DMS114 treated with DMSO at 0.1 percent for 48 hours (cell line): ENCODE measurements at regions not wholly inside any gene's neighbourhood (a gene's known extent, or its start where the extent isn't known, plus 50 kb on each side); places are given as distances from the start of the nearest gene placed in this dataset.

Source experiments
- DNase-seq: peaks from one replicate; lab custom pipeline; 2025; ENCODE audit not compliant: unreplicated experiment; lab: John Stamatoyannopoulos, UW

DNA sequence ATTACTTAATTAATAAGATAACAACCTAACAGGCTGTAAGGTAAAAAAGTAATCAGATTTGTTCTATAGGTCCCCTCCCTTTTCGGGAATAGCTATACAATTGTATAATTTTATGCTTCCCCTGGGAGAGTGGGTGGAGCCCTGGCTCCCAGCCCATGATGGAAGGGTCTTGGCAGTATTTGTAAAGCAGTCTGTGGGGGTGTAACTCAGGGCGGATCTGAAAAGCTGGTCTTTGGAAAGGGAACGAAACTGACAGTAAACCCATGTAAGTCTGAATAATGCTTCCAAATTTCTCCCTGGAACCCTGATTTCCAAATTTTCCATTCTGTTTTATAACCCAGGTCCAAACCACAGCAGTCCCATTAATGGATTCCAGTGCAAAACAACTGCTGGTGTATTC, 110.4 kb downstream of the DAD1 start:
- no peak for DNase-seq

DNA sequence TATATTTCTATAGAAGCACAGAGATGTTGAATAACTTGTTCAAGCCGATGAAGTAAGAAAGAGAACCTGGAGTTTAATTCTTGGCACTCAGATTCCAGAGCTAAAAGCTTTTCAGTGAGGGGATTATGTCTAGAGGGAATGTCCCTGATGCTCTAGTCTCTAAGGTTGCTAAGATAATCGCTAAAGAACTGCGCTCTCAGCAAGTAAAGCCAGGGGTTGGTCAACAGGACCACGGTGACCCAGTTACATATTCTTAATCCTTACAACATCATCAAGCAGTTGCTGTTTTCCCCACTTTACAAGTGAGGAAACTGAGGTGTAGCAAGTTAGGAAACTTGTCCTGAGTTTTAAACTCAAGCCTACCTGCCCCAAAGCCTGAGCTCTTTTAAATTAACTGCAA, 110.8 kb downstream of the DAD1 start:
- no peak for DNase-seq

DNA sequence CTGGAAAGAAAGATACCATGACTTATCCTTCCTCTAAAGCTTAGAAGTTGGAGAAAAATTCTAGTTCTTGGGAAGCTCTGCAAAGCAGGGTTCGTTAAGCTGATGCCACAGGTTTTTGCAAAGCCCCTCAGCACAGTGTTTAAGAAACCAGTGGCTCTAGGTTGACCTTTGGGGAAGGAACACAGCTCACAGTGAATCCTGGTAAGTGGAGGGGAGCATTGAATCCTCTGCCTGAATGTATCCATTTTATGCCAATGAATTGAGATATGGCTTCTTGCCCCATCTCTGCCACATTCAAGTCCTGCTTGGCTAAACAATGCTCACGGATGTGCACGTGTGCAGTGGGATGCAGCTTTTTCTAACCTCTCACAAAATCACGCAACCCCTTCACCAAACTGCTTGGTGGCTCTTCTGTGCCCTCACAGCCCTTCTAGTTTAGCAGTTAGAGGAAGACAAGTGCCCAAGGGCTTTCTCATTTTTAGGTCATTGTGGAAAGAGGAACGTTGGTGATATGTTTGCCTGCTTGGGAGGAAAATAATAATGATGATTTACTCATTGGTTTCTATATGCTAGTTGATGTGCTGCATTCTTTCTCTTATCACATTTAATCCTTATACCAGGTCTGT, 111.3 kb downstream of the DAD1 start:
- DNase-seq: no peak

DNA sequence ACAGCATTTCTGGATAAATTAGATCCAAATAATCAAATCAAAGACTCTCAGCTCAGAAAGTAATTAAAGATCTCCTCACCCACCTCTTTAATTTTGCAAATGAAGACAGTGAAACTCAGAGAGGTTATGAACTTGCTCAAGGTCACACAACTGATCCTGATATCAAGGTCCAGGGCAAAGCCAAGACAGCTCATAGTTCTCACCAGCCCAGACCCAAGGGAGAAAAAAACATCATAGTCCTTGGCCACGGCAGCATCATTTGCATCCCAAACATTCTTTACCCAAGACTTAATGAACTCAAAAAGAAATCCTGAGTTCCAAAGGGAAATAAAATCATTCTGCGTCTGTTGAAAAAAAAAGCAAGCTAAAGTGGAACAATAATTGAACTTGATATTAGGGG, 112.1 kb downstream of the DAD1 start:
- DNase-seq: no peak

DNA sequence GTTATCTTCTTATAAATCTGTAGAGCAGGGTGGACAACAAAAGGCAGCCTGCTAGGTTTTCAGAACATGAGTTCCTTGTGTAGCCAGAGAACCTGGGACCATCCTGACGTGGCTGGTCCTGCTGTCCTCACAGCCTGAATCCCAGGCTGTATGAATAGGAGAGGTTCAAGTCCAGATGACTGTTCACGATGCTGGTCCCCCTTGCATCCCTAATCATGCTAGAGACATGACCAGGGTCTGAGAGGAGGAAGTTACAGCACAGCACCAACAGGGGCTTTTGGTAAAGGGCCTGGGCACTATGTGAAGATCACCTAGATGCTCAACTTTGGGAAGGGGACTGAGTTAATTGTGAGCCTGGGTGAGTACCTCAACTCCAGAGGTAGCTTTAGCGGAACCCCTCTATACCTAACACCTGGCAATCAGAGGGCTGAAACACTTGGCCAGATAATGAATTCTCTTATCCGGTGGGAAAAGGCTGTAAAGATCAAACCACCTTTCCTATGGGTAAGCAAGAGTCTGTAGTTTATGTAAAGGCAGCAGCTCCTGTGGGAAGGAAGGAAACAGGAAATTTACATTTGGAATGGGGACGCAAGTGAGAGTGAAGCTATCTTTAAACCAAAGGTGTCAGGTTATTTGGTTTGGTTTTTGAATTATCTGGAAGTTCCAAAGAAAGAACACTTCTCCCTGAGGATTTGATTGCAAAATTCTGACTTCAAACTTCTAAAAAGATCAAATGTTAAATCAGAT, 112.8 kb downstream of the DAD1 start:
- DNase-seq: no peak

DNA sequence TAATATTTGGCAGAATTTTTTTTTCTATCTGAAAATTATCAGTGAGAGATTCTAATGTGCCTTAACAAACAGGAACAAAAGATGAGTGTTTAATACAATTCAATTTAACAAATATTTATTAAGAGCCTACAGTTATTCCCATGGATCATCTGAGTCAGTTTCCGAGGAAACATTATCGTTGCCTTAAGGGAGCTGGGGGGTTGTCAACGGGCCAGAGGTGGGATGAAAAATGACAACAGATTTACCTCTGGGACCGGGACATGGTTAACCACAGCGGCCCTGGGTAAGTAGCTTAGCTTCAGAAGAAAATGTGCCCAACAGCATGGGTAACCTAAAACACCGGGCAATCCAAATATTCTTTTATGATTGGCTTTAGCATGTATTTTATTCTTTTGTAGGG, 113.6 kb downstream of the DAD1 start:
- no peak for DNase-seq

DNA sequence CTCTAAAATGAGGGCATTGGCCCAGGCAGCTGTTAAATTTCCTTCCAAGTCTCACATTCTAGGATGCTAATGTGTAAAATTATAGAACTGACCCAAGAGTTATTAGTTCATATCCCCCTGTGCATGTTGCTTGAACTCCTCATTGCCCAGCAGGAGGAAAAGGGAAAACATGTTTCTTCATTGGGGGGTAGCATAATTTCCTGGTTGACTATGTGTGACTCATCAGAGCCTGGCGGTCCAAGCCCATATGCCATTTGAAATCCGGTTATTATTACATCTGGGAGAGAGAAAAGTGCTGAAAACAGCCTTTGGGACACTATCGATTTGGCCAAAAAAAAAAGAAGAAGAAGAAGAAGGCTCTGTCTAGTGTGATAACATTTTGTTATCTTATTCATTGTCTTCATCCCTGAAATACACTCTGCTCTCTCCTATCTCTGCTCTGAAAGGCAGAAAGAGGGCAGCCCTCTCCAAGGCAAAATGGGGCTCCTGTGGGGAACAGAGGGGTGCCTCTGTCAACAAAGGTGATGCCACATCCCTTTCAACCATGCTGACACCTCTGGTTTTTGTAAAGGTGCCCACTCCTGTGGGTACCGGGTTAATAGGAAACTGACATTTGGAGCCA, 114.2 kb downstream of the DAD1 start:
- DNase-seq: no peak

DNA sequence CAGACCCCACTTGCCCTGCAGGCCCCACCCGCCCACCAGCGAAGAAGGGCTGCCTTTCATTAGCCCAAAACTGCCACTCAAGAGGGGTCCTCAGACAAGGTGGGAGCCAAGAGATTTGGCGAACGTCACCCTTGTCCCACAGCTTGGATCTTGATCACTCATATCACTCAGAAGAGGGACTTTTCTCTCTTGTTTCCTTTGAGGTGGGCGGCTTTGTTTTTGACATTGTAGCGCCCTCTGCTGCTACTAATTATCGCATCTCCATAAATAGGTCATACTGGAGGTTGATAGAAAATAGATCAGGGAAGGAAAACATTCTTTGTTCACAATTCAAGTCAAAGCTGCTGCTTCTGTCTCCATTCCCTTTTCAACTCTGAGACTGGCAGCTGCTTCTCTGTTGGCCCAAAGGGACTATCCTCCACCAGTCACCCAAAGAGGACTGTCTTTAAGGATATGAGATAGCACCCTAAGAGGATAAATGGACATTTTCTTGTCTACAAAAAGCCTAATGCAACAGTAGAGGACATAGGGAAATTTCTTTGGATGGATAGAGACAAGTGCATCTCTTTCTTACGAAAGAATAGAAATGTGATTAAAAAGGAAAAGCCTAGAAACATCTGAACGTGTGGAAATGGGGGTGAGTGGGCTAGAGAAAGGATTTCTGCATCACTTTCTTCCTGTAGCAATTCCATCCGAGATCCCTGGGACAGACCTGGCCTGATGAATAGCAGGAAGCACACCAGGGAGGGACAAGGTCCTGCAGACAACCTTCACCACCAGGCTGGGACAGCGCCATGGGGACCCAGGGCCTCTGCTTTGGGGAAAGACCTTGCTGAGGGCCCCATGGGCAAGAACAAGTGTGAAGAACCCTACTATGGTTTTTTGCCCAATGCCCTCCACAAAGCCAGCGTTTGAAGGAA, 115.8 kb downstream of the DAD1 start:
- peak; percentile 1 for DNase-seq

DNA sequence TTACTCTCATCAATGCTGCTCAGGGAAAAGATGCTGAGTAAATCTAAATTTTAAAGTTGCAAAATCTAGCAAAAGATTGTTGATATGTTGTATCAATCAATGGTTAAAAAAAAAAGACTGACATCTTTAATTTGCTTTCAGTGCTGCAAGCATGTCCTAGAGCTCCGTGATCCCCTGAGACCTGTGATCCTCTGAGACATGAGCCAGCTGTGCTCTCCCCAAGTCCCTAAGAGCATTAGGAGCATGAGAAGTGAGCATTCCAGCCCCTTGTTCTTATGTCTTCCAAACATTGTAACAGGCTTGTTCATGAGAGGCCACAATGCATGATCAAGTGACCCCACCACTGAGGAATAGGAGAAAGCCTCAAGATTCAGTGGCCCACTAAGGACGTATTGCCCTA, 116.6 kb downstream of the DAD1 start:
- DNase-seq: no peak

DNA sequence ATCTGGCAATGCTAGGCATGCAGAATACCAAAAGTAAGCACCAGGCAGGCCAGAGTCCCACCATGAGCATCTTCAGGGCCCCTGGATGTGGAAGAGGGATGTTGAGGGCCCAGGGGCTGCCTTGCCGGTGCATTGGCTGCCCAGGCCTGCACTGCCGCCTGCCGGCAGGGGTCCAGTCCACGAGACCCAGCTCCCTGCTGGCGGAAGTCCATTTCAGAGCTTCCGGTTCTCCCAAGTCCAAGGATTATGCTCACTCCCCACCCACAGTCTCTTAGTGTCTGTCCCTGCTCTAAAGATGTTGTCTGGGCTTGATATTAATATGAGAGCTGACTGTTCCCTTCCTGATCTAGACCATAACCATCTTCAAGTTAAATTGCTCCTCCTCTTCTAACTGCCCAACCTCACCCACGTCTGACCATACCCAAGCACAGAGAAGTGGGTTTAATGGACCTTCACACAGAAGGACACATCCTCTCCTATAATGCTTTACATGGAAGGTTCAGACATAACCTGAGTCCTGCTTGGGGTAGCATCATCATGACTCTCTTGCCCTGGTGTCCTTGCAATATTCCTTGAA, 117.4 kb downstream of the DAD1 start:
- DNase-seq: no peak

DNA sequence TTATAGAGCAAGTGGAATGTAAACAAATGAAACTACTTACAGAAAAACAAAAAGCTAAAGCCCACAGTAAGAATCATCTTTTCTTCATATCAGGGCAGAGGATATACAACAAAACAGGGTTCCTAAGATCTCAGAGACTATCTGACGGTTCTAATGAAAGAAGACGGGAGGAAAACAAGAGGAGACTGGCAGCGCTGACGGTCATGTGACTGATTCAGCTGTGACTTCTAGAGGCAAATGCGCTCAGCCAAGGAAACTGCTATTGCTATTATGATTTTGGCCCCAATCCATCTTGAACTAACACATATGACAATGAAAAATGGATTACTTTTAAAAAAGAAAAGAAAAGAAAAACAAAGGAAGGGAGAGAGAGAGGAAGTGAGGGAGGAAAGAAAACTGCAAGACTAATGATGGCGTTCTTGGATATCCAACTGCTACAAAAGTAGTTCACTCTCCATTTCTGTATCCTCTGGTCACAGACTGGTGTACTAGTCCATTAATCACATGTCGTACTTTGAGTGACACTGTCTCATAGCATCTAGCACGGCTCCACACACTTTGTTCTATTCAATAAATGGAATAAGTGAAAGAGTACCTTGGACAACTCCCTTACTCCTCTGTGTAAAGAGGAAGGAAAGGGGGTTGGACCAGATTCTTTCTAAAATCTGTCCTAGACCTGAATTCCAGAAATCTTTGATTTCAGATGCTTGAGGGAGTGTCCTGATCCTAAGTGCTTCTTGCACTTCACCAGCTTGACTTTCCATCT, 119.3 kb downstream of the DAD1 start:
- no peak for DNase-seq

DNA sequence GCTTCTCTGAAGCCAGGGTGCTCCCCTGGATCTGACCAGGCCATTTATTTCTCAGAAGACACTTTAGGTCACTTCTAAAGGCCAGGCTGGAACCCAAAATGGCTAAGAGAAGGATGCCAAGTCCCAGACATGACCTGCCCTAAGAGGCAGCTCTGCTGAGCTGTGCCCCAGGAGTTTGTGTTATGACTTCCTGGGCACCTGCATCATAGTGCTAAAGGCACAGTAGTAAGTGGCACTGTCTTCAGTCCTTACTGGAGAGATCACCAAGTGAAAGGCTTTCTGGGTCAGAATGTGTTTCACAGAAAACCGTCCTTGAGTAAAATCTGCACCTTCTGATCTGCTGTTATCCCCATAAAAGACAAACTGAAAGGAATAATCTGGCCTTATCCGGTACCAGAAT, 120.2 kb downstream of the DAD1 start:
- no peak for DNase-seq

DNA sequence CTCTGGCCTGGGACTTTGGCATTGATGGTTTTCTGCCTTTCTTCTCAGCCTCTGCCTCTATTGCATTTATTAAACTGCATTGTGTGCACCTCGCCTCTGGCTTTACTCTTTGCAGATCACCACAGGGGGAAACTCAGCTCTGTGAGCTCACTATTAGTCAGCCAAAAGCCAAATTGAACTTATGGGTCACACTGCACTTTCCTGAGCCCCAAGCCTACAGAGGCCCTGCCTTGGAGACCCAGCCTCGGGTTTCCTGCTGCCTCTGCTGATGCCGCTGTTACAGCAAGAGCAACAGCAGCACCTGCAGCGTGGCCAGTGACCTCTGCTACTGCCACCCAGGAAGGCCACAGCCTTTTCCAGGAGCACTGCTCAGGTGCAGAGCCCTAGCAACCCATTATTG, 122.5 kb downstream of the DAD1 start:
- no peak for DNase-seq

DNA sequence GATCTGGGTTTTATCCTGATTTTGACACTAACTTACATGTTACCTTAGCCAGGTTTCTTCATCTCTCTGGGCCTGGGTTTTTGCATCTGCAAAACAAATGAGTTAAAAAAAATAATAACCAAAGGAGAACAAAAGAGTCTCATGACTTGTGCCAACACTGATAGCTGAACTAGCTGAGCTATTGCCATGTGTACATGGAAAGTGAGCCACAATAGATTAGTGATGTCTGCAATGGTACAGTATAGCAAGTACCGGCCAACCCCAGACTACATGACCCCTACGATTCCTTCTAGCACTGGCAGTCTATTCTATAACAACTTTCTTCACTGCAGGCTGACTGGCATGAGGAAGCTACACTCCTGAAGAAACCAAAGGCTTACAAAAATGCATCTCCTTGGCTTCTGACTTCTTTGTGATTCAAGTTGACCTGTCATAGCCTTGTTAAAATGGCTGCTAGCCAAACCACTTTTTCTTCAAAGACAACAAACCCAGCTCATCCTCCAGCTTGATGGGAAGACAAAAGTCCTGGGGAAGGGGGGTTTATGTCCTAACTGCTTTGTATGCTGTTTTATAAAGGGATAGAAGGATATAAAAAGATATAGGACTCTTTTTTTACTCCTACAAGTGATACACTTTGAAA, 123.7 kb downstream of the DAD1 start:
- no peak for DNase-seq

DNA sequence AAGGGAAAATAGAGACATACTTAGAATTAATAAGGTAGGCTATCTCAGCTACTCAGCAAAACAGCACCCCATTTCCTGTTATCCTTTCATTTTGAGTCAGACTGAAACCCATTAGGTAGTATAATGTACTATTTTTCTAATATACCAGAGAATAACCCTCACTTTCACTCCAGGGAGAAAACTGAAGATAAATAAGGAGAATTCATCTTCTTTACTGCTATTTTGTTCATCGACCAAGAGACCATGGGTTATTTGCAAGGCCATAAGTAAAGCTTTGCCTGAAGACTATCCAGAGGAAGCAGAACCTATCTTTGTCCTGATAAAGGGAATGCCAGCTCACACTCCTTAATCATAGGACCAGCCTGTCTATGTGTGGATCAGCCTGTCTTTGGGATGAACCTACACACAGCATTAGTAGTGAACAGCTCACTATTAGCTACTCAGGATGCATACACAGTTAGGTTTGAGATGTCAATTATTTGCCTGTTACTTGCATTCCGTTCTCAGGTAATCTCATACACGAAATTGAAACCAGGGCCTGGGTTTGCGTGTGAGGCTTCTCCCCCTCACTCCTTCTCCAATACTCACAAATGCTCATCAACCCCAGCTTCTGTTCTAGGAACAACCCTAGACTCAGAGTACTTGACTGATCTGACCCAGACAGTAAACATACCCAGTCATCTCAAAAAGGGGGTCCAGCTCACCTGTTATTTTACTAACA, 124.4 kb downstream of the DAD1 start:
- no peak for DNase-seq

DNA sequence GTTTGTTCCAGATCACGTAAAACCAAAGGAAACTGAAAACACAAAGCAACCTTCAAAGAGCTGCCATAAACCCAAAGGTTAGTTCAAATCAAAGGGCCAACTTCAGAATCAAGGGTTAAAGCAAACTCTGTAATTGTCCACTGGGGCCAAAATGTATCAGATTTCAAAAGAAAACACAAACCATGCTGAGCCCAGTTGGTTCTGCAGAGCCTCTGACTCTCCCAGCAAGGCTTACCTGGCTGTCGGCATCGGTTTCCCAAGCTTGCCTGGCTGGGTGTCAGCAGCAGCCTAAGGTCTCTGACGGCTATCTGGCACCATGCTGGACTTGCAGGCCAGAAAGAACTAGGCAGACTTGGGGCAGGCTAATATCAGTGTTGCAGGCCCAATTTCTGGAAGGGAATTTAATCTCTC, 125.3 kb downstream of the DAD1 start:
- no peak for DNase-seq

DNA sequence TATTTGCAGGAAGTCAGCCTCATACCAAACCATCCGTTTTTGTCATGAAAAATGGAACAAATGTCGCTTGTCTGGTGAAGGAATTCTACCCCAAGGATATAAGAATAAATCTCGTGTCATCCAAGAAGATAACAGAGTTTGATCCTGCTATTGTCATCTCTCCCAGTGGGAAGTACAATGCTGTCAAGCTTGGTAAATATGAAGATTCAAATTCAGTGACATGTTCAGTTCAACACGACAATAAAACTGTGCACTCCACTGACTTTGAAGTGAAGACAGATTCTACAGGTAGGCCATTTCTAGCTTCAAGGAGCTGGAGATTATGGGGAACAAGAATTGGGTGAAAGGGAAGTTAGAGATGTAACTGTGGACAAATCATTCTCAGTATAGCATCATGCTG, 126.1 kb downstream of the DAD1 start:
- no peak for DNase-seq

DNA sequence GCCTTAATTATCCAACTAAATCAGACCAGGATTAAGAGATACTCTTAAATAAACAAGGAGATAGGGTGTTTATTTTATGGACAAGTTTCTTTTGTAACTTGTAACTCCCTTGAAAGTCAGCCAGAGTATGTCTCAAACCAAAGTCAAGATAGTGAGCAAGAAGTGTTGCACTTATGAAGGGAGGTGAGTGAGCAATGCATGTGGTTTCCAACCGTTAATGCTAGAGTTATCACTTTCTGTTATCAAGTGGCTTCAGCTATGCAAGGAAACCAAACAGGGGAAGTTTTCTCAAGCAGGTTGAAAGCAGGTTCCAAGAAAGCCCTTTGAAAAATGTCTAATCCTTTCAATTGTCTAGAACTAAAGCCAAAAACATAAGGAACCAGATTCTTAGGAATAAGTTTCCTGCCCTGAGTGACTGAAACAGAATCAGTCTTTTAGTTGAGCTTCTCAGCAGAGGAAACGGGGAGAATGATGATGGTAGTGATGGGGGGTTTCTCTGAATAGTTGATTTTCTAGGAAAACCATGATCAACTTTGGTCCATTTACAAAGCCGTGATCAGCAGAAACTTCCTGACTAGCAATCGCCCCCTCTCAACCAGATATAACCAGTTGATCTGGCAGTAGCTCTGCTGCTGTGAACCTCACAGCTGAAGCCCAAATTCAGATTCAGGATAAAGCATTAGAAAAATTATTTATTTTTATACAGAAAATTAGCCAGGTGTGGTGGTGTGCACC, 128.4 kb downstream of the DAD1 start:
- DNase-seq: no peak

DNA sequence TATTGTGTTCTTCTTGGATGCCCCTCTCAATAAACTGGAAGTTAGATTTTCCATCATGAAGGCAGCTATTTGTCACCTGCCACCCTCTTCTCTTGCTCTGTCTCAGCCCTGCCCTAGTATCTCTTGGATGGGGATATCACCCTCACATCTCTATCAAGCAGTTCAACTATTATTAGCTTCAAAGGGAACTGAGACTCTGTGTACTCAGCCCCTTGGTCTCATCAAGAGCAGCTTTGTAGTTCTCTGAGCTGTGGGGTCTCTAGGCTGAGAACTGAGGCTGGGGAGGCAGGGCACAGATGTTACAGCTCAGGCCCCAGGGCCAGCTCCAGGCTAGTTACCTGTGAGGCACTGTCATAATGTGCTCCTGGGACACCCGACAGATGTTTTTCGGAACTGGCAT, 130.3 kb downstream of the DAD1 start:
- DNase-seq: no peak
